H1 (cell line): ENCODE measurements at regions not wholly inside any gene's neighbourhood (a gene's known extent, or its start where the extent isn't known, plus 50 kb on each side); places are given as distances from the start of the nearest gene placed in this dataset.

Source experiments
- CTCF ChIA-PET: fragments of 300-600 bp; sonication (Branson Sonifier 250); formaldehyde crosslinking; loops from one replicate; lab custom pipeline; 2021; ENCODE audit not compliant: partially characterized antibody; lab: Charles Lee
- POLR2A ChIA-PET: fragments of 300-600 bp; sonication (Branson Sonifier 250); formaldehyde crosslinking; loops from one replicate; lab custom pipeline; 2021; ENCODE audit warnings: inconsistent platforms; ENCODE audit not compliant: partially characterized antibody; lab: Charles Lee
- DNase-seq, 2 experiments: peaks; one replicate each; pipeline versions ENCODE4 v3.0.0 to v3.0.0-alpha.2; 2010 to 2022; ENCODE audit warnings: low spot score in 2 of 2, low read depth in 1 of 2, mixed read lengths in 1 of 2
- FAIRE-seq: peaks from 2 replicates; lab custom pipeline; 2011; peaks lifted over from hg19 to GRCh38; lab: Jason Lieb, UNC
- H2AFZ ChIP-seq: 2 replicates; pipeline ENCODE4 v1.8.1; 2012; ENCODE audit warnings: low read length, inconsistent platforms
- H2AK5ac ChIP-seq: 2 replicates; pipeline ENCODE4 v1.6.1; 2013; ENCODE audit warnings: low read depth, low read length
- H2BK120ac ChIP-seq: replicated peaks from 2 replicates; pipeline ENCODE3; 2013; ENCODE audit warnings: low read depth, low read length, inconsistent platforms
- H2BK12ac ChIP-seq: 2 replicates; pipeline ENCODE4 v1.6.1; 2013; ENCODE audit warnings: low read depth, low read length
- H2BK15ac ChIP-seq: 2 replicates; pipeline ENCODE4 v1.6.1; 2013; ENCODE audit warnings: low read length
- H2BK20ac ChIP-seq: 2 replicates; pipeline ENCODE4 v1.6.1; 2013; ENCODE audit warnings: low read length
- H2BK5ac ChIP-seq: 2 replicates; pipeline ENCODE4 v1.6.1; 2013; ENCODE audit warnings: low read depth, low read length
- H3K14ac ChIP-seq: 2 replicates; pipeline ENCODE4 v1.6.1; 2013; ENCODE audit warnings: inconsistent platforms; ENCODE audit not compliant: insufficient read length
- H3K18ac ChIP-seq: 2 replicates; pipeline ENCODE4 v1.6.1; 2013; ENCODE audit warnings: low read length; ENCODE audit errors: extremely low read depth
- H3K23ac ChIP-seq: 2 replicates; pipeline ENCODE4 v1.6.1; 2013; ENCODE audit warnings: inconsistent platforms; ENCODE audit not compliant: insufficient read length
- H3K23me2 ChIP-seq: 2 replicates; pipeline ENCODE4 v1.6.1; 2013; ENCODE audit warnings: low read depth, low read length
- H3K27ac ChIP-seq: 2 replicates; pipeline ENCODE4 v1.6.1; 2011; ENCODE audit warnings: low read depth, low read length, inconsistent platforms
- H3K27me3 ChIP-seq, 4 experiments: replicated peaks in 1 of 4; 1 replicate in 1 of 4; 2 replicates in 3 of 4; pipeline versions ENCODE4 v1.6.1 to v1.8.1; 2011 to 2013; ENCODE audit warnings: low read length in 3 of 4, mild to moderate bottlenecking in 3 of 4, inconsistent platforms in 2 of 4, mixed read lengths in 2 of 4, moderate library complexity in 1 of 4; ENCODE audit not compliant: control insufficient read depth in 3 of 4, insufficient read depth in 3 of 4; ENCODE audit errors: extremely low read depth in 1 of 4
- H3K36me3 ChIP-seq, 4 experiments: 2 replicates each; pipeline versions ENCODE4 v1.6.1 to v1.8.1; 2011 to 2013; ENCODE audit warnings: mild to moderate bottlenecking in 4 of 4, low read length in 3 of 4, moderate library complexity in 2 of 4, control low read depth in 1 of 4, inconsistent platforms in 1 of 4; ENCODE audit not compliant: insufficient read depth in 4 of 4, control insufficient read depth in 2 of 4
- H3K4ac ChIP-seq: replicated peaks from 2 replicates; pipeline ENCODE3; 2013; ENCODE audit warnings: low read length, low read depth, mixed read lengths, inconsistent platforms; ENCODE audit not compliant: insufficient read length
- H3K4me1 ChIP-seq, 4 experiments: replicated peaks in 1 of 4; 1 replicate in 1 of 4; 2 replicates in 3 of 4; pipeline versions ENCODE4 v1.6.1 to v1.8.1; 2011 to 2013; ENCODE audit warnings: low read length in 3 of 4, inconsistent platforms in 2 of 4, mixed read lengths in 1 of 4; ENCODE audit not compliant: insufficient read depth in 4 of 4, control insufficient read depth in 3 of 4
- H3K4me2 ChIP-seq, 2 experiments: 2 replicates each; pipeline versions ENCODE4 v1.6.1 to v1.8.1; 2011 to 2013; ENCODE audit warnings: low read depth in 2 of 2, low read length in 2 of 2, control low read depth in 1 of 2, inconsistent platforms in 1 of 2, mild to moderate bottlenecking in 1 of 2; ENCODE audit not compliant: insufficient read depth in 1 of 2
- H3K4me3 ChIP-seq, 4 experiments: fragments of 200-600, 300-600 bp in 1 of 4; sonication (generic), shearing (Covaris generic), sonication (Bioruptor Twin) in 1 of 4; 2 replicates each; pipeline versions ENCODE4 v1.5.1 to v1.8.1; 2011 to 2016; ENCODE audit warnings: low read length in 4 of 4, low read depth in 3 of 4, control low read depth in 2 of 4, inconsistent platforms in 2 of 4, mild to moderate bottlenecking in 2 of 4, mixed read lengths in 1 of 4, moderate library complexity in 1 of 4; ENCODE audit not compliant: insufficient read depth in 2 of 4; ENCODE audit errors: extremely low read depth in 1 of 4
- H3K56ac ChIP-seq: replicated peaks from 2 replicates; pipeline ENCODE3; 2013; ENCODE audit warnings: low read depth, mild to moderate bottlenecking, mixed read lengths, low read length, inconsistent platforms; ENCODE audit not compliant: insufficient read length
- H3K79me1 ChIP-seq: 2 replicates; pipeline ENCODE4 v1.6.1; 2013; ENCODE audit warnings: low read depth, low read length, control low read depth
- H3K79me2 ChIP-seq, 2 experiments: 2 replicates each; pipeline versions ENCODE4 v1.6.1 to v1.8.1; 2012 to 2013; ENCODE audit warnings: low read length in 2 of 2, mild to moderate bottlenecking in 2 of 2, inconsistent platforms in 1 of 2; ENCODE audit not compliant: insufficient read depth in 2 of 2, control insufficient read depth in 1 of 2
- H3K9ac ChIP-seq, 4 experiments: replicated peaks in 1 of 4; 1 replicate in 1 of 4; 2 replicates in 3 of 4; pipeline versions ENCODE4 v1.6.1 to v1.8.1; 2011 to 2013; ENCODE audit warnings: low read depth in 3 of 4, low read length in 3 of 4, control low read depth in 2 of 4, mild to moderate bottlenecking in 2 of 4, moderate library complexity in 2 of 4, inconsistent platforms in 1 of 4; ENCODE audit errors: extremely low read depth in 1 of 4
- H3K9me3 ChIP-seq, 2 experiments: 2 replicates each; pipeline versions ENCODE4 v1.6.1 to v1.8.1; 2012 to 2013; ENCODE audit warnings: mild to moderate bottlenecking in 2 of 2, moderate library complexity in 2 of 2, control low read depth in 1 of 2, inconsistent platforms in 1 of 2, low read depth in 1 of 2, low read length in 1 of 2, mixed read lengths in 1 of 2; ENCODE audit not compliant: insufficient read depth in 2 of 2
- H4K20me1 ChIP-seq, 2 experiments: replicated peaks in 1 of 2; 2 replicates each; pipeline versions ENCODE3 to v1.8.1; 2011 to 2013; ENCODE audit warnings: inconsistent platforms in 2 of 2, low read length in 2 of 2, mild to moderate bottlenecking in 1 of 2; ENCODE audit not compliant: insufficient read depth in 2 of 2, control insufficient read depth in 1 of 2
- H4K5ac ChIP-seq: 2 replicates; pipeline ENCODE4 v1.6.1; 2013; ENCODE audit warnings: low read length, low read depth, mixed read lengths, inconsistent platforms; ENCODE audit not compliant: insufficient read length
- H4K8ac ChIP-seq: 2 replicates; pipeline ENCODE4 v1.8.0; 2013; ENCODE audit warnings: mild to moderate bottlenecking, moderate library complexity, low read length, inconsistent platforms; ENCODE audit not compliant: insufficient read depth; ENCODE audit errors: extremely low read depth
- H4K91ac ChIP-seq: replicated peaks from 2 replicates; pipeline ENCODE3; 2013; ENCODE audit warnings: low read length, mixed read lengths, inconsistent platforms; ENCODE audit not compliant: insufficient read length
- CEBPB ChIP-seq: IDR thresholded peaks from 2 replicates; pipeline ENCODE4 v1.6.1; 2012; ENCODE audit warnings: low read depth, low read length
- RFX5 ChIP-seq: IDR thresholded peaks from 2 replicates; pipeline ENCODE4 v1.6.1; 2011; ENCODE audit warnings: low read depth, low read length, improper control_type of control experiment, borderline replicate concordance
- WGBS, 2 experiments: shearing (Covaris generic) in 1 of 2; methylation state at CpG; one replicate each; pipeline versions ENCODE4 v1.1.6 to v1.1.7; 2013 to 2015; ENCODE audit warnings: low lambda C conversion rate in 2 of 2, mixed read lengths in 2 of 2, inconsistent platforms in 1 of 2, low coverage in 1 of 2, missing lambda C conversion rate in 1 of 2; ENCODE audit not compliant: insufficient replicate concordance in 2 of 2, insufficient coverage in 1 of 2, insufficient read length in 1 of 2; ENCODE audit errors: extremely low coverage in 1 of 2, missing lambda C conversion rate in 1 of 2; 5-methylcytosine and 5-hydroxymethylcytosine counted together

GRCh38 chr20:20780127-20780824, 67.8 kb upstream of the RALGAPA2 start:
- no peak overlapping the region for H2BK12ac ChIP-seq
- no peak overlapping the region for H3K4me2 ChIP-seq
- no peak overlapping the region for H3K4me3 ChIP-seq
- H2BK15ac ChIP-seq = no peak overlapping the region
- H3K4me1 ChIP-seq = no peaks in the 10 kb centered on the region
- H2BK5ac ChIP-seq = no peak overlapping the region
- no peaks in the 10 kb centered on the region for H3K23me2 ChIP-seq
- H2AK5ac ChIP-seq = no peak overlapping the region
- H2BK120ac ChIP-seq = no peak overlapping the region
- no peaks in the 10 kb centered on the region for H3K36me3 ChIP-seq
- no peak overlapping the region for H3K27ac ChIP-seq
- H4K91ac ChIP-seq = no peak overlapping the region
- DNase-seq (no peak), FAIRE-seq (no peak)
- H4K8ac ChIP-seq = no peak overlapping the region
- H4K20me1 ChIP-seq = no peaks in the 10 kb centered on the region
- no peak overlapping the region for H3K4ac ChIP-seq
- no peak overlapping the region for H3K56ac ChIP-seq
- no peak overlapping the region for H3K23ac ChIP-seq
- 83% methylated on average over 7 of the region's 7 CpGs; no CpG with 5 or more reads in 1 of the 2 experiments for WGBS, 2 experiments
- H3K79me1 ChIP-seq = no peaks in the 10 kb centered on the region
- H3K14ac ChIP-seq = no peak overlapping the region
- H4K5ac ChIP-seq = no peak overlapping the region
- H2AFZ ChIP-seq = no peak overlapping the region; the same call in 1 of the 2 replicates
- no peak overlapping the region for H3K18ac ChIP-seq
- CTCF ChIA-PET = interaction anchor here (0.6 to 1.4 kb wide), 3 partner anchors 45 to 508 kb away, joined by 4 to 6 read pairs (median 5); no protein-coding TSS in a partner anchor
- H2BK20ac ChIP-seq = no peak overlapping the region
- no peaks in the 10 kb centered on the region for H3K79me2 ChIP-seq
- no peaks in the 10 kb centered on the region; a peak in 1 of 4 replicates for H3K9me3 ChIP-seq
- TF ChIP-seq RFX5 (no peak), CEBPB (peak; percentile 95)
- TF ChIP-seq, all 59 proteins: peak for 1
- H3K27me3 ChIP-seq = no peaks in the 10 kb centered on the region
- no peak overlapping the region for H3K9ac ChIP-seq
- POLR2A ChIA-PET = interaction anchor here (0.6 kb wide), 1 partner anchor 88 kb away, joined by 3 read pairs; no protein-coding TSS in a partner anchor
